LoVo (cell line): ENCODE measurements at regions not wholly inside any gene's neighbourhood (a gene's known extent, or its start where the extent isn't known, plus 50 kb on each side); places are given as distances from the start of the nearest gene placed in this dataset.

Experiments used
- DNase-seq: peaks from one replicate; pipeline ENCODE4 v3.0.0-alpha.2; 2016; ENCODE audit warnings: low spot score

- DNase-seq = peak; percentile 77
These were observed 458.6 kb downstream of the ZSWIM6 start for GRCh38 chr5:61790678-61791077.

GRCh38 chr5:61796773-61797172, 464.7 kb downstream of the ZSWIM6 start:
- no peak for DNase-seq

GRCh38 chr5:61800450-61800849, 468.4 kb downstream of the ZSWIM6 start:
- DNase-seq = no peak

GRCh38 chr5:61801174-61801573, 469.1 kb downstream of the ZSWIM6 start:
- no peak for DNase-seq

- DNase-seq = no peak
These were observed 470.4 kb downstream of the ZSWIM6 start for GRCh38 chr5:61802456-61802855.

- peak; percentile 52 for DNase-seq
These were observed 473.0 kb downstream of the ZSWIM6 start for GRCh38 chr5:61805101-61805500.

GRCh38 chr5:61806491-61807020, 474.5 kb downstream of the ZSWIM6 start:
- DNase-seq = no peak

- DNase-seq = no peak
These were observed 476.0 kb downstream of the ZSWIM6 start for GRCh38 chr5:61808091-61808490.

GRCh38 chr5:61808909-61809308, 476.9 kb downstream of the ZSWIM6 start:
- DNase-seq = no peak

GRCh38 chr5:61809651-61810050, 477.6 kb downstream of the ZSWIM6 start:
- DNase-seq = no peak

GRCh38 chr5:61811052-61811451, 479.0 kb downstream of the ZSWIM6 start:
- no peak for DNase-seq

GRCh38 chr5:61813361-61813760, 481.3 kb downstream of the ZSWIM6 start:
- no peak for DNase-seq

- DNase-seq = no peak
These were observed 483.3 kb downstream of the ZSWIM6 start for GRCh38 chr5:61815339-61815738.

GRCh38 chr5:61816146-61816545, 484.1 kb downstream of the ZSWIM6 start:
- DNase-seq = no peak

GRCh38 chr5:61816585-61817450, 484.8 kb downstream of the ZSWIM6 start:
- DNase-seq = no peak

GRCh38 chr5:61817472-61818326, 485.6 kb downstream of the ZSWIM6 start:
- peak; percentile 46 for DNase-seq

GRCh38 chr5:61820836-61821235, 485.2 kb upstream of the KIF2A start:
- no peak for DNase-seq

- no peak for DNase-seq
These were observed 484.4 kb upstream of the KIF2A start for GRCh38 chr5:61821561-61821960.

- DNase-seq = no peak
These were observed 483.4 kb upstream of the KIF2A start for GRCh38 chr5:61822584-61822983.

GRCh38 chr5:61823065-61823464, 482.9 kb upstream of the KIF2A start:
- no peak for DNase-seq

- DNase-seq = no peak
These were observed 482.2 kb upstream of the KIF2A start for GRCh38 chr5:61823781-61824180.

- no peak for DNase-seq
These were observed 481.6 kb upstream of the KIF2A start for GRCh38 chr5:61824396-61824795.

GRCh38 chr5:61827445-61827975, 478.5 kb upstream of the KIF2A start:
- no peak for DNase-seq
